ENCODE measurements at regions not wholly inside any gene's neighbourhood (a gene's known extent, or its start where the extent isn't known, plus 50 kb on each side); places are given as distances from the start of the nearest gene placed in this dataset.

- no peak for DNase-seq (ENCODE audit: low read depth)
Observed at GRCh38 chr13:74794582-74794981, 660.4 kb upstream of the KLF12 start.

DNA sequence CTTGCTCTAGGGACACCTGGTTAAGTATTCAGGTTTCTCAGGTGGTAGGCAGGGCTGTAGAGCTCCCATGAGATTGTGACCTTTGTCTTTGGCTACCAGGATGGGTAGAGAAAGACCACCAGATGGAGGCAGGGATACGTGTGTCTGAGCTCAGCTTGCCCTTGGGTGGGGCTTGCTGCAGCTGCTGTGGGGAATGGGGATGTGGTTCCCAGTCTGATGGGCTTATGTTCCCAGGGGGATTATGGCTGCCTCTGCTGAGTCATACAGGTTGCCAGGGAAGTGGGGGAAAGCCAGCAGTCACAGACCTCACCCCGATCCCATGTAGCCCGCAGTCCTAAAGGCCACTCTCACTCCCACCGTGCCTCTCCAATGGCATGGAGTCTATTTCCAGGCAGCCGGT is 659.9 kb upstream of the KLF12 start:
- DNase-seq (ENCODE audit: low read depth) = no peak

GRCh38 chr13:74784959-74785358 is 650.8 kb upstream of the KLF12 start:
- DNase-seq (ENCODE audit: low read depth) = no peak

DNA sequence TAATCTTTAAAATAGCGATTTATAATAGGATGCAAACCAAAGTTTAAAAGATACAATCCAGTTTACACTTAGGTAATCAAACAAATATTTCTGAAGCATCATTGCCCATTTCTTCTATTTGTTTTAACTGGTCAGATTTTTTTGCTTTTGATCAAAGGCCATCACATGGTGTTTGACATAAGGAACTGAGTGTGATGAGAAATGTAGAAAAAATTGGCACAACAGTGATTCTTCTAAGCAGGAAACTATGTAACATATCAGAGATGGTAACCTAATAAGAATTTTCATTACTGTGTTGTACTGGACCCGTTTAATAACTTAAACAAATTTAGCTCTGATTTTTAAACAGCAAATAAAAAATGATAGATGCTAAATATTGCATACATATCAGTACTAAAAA is 644.7 kb upstream of the KLF12 start:
- no peak for DNase-seq (ENCODE audit: low read depth)

DNA sequence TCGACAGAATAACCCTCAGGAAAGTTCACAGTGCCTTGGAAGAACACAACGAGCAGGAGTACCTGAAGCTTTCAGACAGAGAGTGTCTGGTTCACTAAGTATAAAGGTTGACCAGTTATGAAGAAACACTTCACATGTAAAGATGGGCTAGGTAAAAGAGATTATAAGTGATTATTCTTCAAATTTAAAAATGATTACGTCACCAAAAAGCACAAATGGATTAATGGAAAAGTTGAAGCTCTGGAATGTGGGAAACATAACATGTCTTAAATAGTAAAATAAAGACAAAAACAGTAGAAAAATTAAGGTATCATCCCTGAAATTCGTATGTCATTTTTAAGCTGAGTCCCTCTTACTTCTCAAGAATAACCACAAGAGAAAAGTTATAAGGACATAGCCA is 643.9 kb upstream of the KLF12 start:
- DNase-seq (ENCODE audit: low read depth) = no peak

- DNase-seq (ENCODE audit: low read depth) = no peak
Observed at GRCh38 chr13:74774264-74774663, 640.1 kb upstream of the KLF12 start.

GRCh38 chr13:74773248-74773647 is 639.0 kb upstream of the KLF12 start:
- no peak for DNase-seq (ENCODE audit: low read depth)

GRCh38 chr13:74771964-74772363 is 637.8 kb upstream of the KLF12 start:
- DNase-seq (ENCODE audit: low read depth) = peak; percentile 71

- peak; percentile 97 for DNase-seq (ENCODE audit: low read depth)
Observed at GRCh38 chr13:74770361-74770760, 636.2 kb upstream of the KLF12 start.

GRCh38 chr13:74769333-74769732 is 635.1 kb upstream of the KLF12 start:
- no peak for DNase-seq (ENCODE audit: low read depth)

- no peak for DNase-seq (ENCODE audit: low read depth)
Observed at GRCh38 chr13:74768521-74769085, 634.4 kb upstream of the KLF12 start.

- DNase-seq (ENCODE audit: low read depth) = no peak
Observed at GRCh38 chr13:74767050-74767449, 632.8 kb upstream of the KLF12 start.

DNA sequence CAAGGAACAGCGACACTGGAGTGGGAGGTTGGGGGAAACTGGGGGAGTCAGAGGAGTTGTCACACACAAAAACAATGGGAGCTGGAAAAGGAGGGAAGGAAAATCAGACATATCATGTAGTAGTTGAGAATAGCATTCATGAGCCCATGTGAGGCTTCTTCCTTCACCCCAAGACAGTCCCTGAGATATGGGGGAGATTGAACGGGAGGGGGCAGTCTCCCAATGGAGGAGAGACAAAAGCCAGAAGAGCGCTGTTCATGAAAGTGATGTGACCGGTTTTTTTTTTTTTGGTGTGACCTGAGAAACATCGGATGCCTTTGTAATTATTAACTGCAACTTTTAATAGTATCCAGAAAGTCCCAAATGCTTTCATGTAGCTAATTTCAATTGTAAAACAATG is 631.8 kb upstream of the KLF12 start:
- no peak for DNase-seq (ENCODE audit: low read depth)

GRCh38 chr13:74761801-74762757 is 627.9 kb upstream of the KLF12 start:
- peak; percentile 75 for DNase-seq (ENCODE audit: low read depth)

- no peak for DNase-seq (ENCODE audit: low read depth)
Observed at GRCh38 chr13:74758188-74758587, 624.0 kb upstream of the KLF12 start.

- no peak for DNase-seq (ENCODE audit: low read depth)
Observed at GRCh38 chr13:74755065-74755464, 620.9 kb upstream of the KLF12 start.

- no peak for DNase-seq (ENCODE audit: low read depth)
Observed at GRCh38 chr13:74751739-74752138, 617.5 kb upstream of the KLF12 start.

GRCh38 chr13:74747186-74747955 is 613.2 kb upstream of the KLF12 start:
- DNase-seq (ENCODE audit: low read depth) = no peak

DNA sequence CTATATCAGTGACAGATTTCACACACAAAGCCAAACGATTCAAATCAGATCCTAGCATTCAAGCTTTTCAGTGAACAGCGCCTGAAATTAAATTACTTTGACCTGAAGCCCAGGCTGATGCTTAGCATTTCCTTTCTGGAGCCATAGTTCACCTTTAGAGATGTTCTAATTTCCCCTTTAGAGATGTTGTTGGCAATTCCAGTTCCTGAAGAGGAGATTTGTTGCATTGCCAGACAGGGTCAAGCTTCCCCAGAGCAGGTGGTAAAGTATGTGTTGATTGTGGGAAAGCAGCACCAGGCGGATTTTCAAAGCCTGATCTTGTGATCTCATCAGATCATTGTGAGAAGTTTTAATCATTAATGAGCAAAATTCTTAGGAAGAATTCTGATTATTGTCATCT is 609.8 kb upstream of the KLF12 start:
- DNase-seq (ENCODE audit: low read depth) = no peak

GRCh38 chr13:74741732-74742131 is 607.5 kb upstream of the KLF12 start:
- no peak for DNase-seq (ENCODE audit: low read depth)

- no peak for DNase-seq (ENCODE audit: low read depth)
Observed at GRCh38 chr13:74732736-74733385, 598.7 kb upstream of the KLF12 start.

GRCh38 chr13:74731731-74732130 is 597.5 kb upstream of the KLF12 start:
- no peak for DNase-seq (ENCODE audit: low read depth)

All from GM04503 (cell line).